ENCODE measurements at regions not wholly inside any gene's neighbourhood (a gene's known extent, or its start where the extent isn't known, plus 50 kb on each side); places are given as distances from the start of the nearest gene placed in this dataset.

DNA sequence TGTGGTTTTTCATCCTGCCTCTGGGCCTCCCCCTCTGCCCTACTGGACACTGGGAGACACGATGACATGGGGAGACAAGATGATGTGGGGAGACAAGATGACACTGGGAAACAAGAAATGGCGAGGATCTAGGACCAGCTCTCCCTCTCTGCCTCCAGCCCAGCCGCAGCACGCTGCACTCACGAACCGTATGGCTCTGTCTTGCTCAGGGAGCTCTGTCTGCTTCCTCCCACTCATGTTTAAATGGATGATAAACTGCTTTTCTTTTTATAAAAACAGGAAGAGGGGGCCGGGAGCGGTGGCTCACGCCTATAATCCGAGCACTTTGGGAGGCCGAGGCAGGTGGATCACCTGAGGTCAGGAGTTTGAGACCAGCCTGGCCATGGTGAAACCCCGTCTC lies 73.7 kb downstream of the SPATA31D1 start:
- ChIA-PET CTCF (no interaction called here), POLR2A (ENCODE audit: low non-redundant PET) (no interaction called here)
- no peaks in the 10 kb centered on the region for H3K27me3 ChIP-seq (replicated peaks; ENCODE audit: insufficient read depth, low read depth, low read length, poor library complexity)
- TF ChIP-seq EZH2 (IDR thresholded peaks at IDR 0.05; ENCODE audit: borderline replicate concordance, low read depth, low read length, poor library complexity, severe bottlenecking) = no peak
- TF ChIP-seq, protein P1, sequence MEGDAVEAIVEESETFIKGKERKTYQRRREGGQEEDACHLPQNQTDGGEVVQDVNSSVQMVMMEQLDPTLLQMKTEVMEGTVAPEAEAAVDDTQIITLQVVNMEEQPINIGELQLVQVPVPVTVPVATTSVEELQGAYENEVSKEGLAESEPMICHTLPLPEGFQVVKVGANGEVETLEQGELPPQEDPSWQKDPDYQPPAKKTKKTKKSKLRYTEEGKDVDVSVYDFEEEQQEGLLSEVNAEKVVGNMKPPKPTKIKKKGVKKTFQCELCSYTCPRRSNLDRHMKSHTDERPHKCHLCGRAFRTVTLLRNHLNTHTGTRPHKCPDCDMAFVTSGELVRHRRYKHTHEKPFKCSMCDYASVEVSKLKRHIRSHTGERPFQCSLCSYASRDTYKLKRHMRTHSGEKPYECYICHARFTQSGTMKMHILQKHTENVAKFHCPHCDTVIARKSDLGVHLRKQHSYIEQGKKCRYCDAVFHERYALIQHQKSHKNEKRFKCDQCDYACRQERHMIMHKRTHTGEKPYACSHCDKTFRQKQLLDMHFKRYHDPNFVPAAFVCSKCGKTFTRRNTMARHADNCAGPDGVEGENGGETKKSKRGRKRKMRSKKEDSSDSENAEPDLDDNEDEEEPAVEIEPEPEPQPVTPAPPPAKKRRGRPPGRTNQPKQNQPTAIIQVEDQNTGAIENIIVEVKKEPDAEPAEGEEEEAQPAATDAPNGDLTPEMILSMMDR (conservative IDR thresholded peaks at IDR 0.05; ENCODE audit: low read depth, low read length) = no peak
- H3K4me1 ChIP-seq (ENCODE audit: insufficient read depth, low read length, poor library complexity, severe bottlenecking) = no peaks in the 10 kb centered on the region
- no peaks in the 10 kb centered on the region for H3K9me3 ChIP-seq (ENCODE audit: low read depth, low read length, poor library complexity, severe bottlenecking)
- no peak overlapping the region for H3K4me3 ChIP-seq (ENCODE audit: low read depth, low read length, poor library complexity, severe bottlenecking)
- no peak overlapping the region for H3K27ac ChIP-seq (ENCODE audit: low read depth, low read length, poor library complexity, severe bottlenecking)
- intact Hi-C loops (cut with micrococcal nuclease; ENCODE audit: unreplicated experiment) = no loop called here
- H3K36me3 ChIP-seq (ENCODE audit: insufficient read depth, low read length, poor library complexity, severe bottlenecking) = no peaks in the 10 kb centered on the region
- no TSS peak for BruUV-seq (replicated peaks)
- DNase-seq (ENCODE audit: low spot score) = no peak

DNA sequence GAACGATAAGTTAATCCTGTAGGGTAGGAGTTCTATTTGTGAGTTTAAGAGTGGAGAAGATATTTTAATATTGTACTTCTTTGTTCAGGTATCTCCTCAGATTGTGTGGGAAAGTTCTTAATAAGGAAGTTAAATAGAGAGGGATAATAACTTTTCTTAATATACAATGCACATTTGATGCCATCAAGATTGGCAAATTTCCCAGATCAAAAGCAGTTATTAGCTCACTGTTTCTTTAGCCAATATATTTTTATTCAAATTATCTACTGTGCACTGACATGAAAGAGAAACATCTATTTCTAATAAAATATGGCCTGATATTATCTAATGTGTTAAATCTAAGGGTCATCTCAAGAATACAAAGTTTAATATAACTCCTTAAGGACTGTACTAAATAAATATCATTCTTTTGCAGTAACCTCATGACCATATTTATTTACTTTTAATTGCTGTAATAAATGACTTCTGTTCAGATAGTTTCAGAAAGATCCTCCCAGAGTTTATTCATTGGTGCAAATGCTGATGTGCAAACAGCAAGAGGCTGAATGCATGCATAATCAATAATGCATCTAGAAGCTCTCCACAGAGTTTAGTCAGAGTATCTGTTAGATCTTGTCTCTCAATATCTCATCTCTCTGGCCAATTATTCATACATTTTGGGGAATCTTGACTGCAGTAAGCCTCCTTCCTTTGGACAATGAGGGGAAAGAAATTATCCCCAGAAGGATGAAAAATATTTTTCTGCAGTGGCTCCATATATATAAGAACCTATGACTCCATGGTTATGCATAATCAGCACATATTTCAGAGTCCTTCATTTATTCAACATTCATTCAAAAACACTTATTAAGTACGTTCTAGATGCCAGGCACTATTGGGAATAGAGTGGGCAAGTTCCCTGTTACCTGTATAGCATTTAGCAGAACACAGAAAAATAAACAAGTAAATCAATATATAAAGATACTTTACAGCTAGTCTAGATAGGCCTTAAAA lies 85.3 kb downstream of the SPATA31D1 start:
- no TSS peak for BruUV-seq (replicated peaks)
- no peak for DNase-seq (ENCODE audit: low spot score)

DNA sequence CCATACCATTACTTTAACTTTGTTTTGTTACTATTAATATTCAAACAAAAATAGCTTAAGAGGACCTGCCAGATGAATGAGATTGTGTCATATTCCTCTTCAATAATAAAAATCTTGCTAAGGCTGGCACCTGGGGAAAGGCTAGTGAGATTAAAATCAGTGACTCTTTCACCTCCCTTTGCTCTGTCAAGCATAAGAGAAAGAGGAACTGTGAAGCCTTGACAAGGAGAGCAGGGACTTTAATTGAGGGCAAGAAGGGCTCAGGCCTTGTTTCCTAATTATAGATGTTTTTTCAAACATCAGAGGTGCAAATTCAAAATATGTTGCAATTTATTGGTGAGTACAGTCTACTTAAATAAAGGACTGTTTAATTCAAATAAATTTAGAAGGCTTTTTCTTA lies 91.7 kb downstream of the SPATA31D1 start:
- H3K4me3 ChIP-seq (ENCODE audit: low read depth, low read length, poor library complexity, severe bottlenecking) = no peak overlapping the region
- ChIA-PET POLR2A (ENCODE audit: low non-redundant PET) (no interaction called here), CTCF (interaction anchor here (0.6 kb wide), 1 partner anchor 557 kb away, joined by 3 read pairs; no protein-coding TSS in a partner anchor)
- no peaks in the 10 kb centered on the region for H3K36me3 ChIP-seq (ENCODE audit: insufficient read depth, low read length, poor library complexity, severe bottlenecking)
- intact Hi-C loops (cut with micrococcal nuclease; ENCODE audit: unreplicated experiment) = no loop called here
- TF ChIP-seq EZH2 (IDR thresholded peaks at IDR 0.05; ENCODE audit: borderline replicate concordance, low read depth, low read length, poor library complexity, severe bottlenecking) = no peak
- H3K27ac ChIP-seq (ENCODE audit: low read depth, low read length, poor library complexity, severe bottlenecking) = no peak overlapping the region
- H3K27me3 ChIP-seq (replicated peaks; ENCODE audit: insufficient read depth, low read depth, low read length, poor library complexity) = no peaks in the 10 kb centered on the region
- DNase-seq (ENCODE audit: low spot score) = no peak
- no peaks in the 10 kb centered on the region for H3K4me1 ChIP-seq (ENCODE audit: insufficient read depth, low read length, poor library complexity, severe bottlenecking)
- BruUV-seq (replicated peaks) = no TSS peak
- H3K9me3 ChIP-seq (ENCODE audit: low read depth, low read length, poor library complexity, severe bottlenecking) = no peaks in the 10 kb centered on the region

More for the DNA sequence above, 85.3 kb downstream of the SPATA31D1 start:
- Histone ChIP-seq H3K4me3 (ENCODE audit: low read depth, low read length, poor library complexity, severe bottlenecking) (no peak overlapping the region), H3K9me3 (ENCODE audit: low read depth, low read length, poor library complexity, severe bottlenecking) (no peaks in the 10 kb centered on the region), H3K27ac (ENCODE audit: low read depth, low read length, poor library complexity, severe bottlenecking) (no peak overlapping the region), H3K27me3 (replicated peaks; ENCODE audit: insufficient read depth, low read depth, low read length, poor library complexity) (no peaks in the 10 kb centered on the region), H3K36me3 (ENCODE audit: insufficient read depth, low read length, poor library complexity, severe bottlenecking) (no peaks in the 10 kb centered on the region), H3K4me1 (ENCODE audit: insufficient read depth, low read length, poor library complexity, severe bottlenecking) (no peaks in the 10 kb centered on the region)
- ChIA-PET CTCF (no interaction called here), POLR2A (ENCODE audit: low non-redundant PET) (no interaction called here)
- intact Hi-C loops (cut with micrococcal nuclease; ENCODE audit: unreplicated experiment) = no loop called here
- TF ChIP-seq, protein P1 (conservative IDR thresholded peaks at IDR 0.05; ENCODE audit: low read depth, low read length) = no peak
- TF ChIP-seq EZH2 (IDR thresholded peaks at IDR 0.05; ENCODE audit: borderline replicate concordance, low read depth, low read length, poor library complexity, severe bottlenecking) = no peak

Data from A673 (cell line).